ENCODE measurements at regions not wholly inside any gene's neighbourhood (a gene's known extent, or its start where the extent isn't known, plus 50 kb on each side); places are given as distances from the start of the nearest gene placed in this dataset.
"Not testable (repeated sequence)": the region's sequence is repeated elsewhere in the genome, so short reads cannot be mapped to it uniquely, and the experiment has no call there.

GRCh38 chr11:7186676-7187075 lies 65.0 kb upstream of the SYT9 start:
- Mint-ChIP-seq H3K27ac (ENCODE audit: unreplicated experiment) (no peak overlapping the region), H3K27me3 (ENCODE audit: unreplicated experiment) (no peaks in the 10 kb centered on the region), H3K4me1 (ENCODE audit: unreplicated experiment) (peaks cover 3% of the 10 kb centered on the region), H3K36me3 (ENCODE audit: unreplicated experiment) (no peaks in the 10 kb centered on the region), H3K9me3 (ENCODE audit: unreplicated experiment) (peaks cover 6% of the 10 kb centered on the region), H3K4me3 (ENCODE audit: unreplicated experiment) (no peak overlapping the region)
- TF ChIP-seq CTCF (IDR thresholded peaks at IDR 0.05), result no peak
- no peak for DNase-seq (ENCODE audit: extremely low spot score, unreplicated experiment)

DNA sequence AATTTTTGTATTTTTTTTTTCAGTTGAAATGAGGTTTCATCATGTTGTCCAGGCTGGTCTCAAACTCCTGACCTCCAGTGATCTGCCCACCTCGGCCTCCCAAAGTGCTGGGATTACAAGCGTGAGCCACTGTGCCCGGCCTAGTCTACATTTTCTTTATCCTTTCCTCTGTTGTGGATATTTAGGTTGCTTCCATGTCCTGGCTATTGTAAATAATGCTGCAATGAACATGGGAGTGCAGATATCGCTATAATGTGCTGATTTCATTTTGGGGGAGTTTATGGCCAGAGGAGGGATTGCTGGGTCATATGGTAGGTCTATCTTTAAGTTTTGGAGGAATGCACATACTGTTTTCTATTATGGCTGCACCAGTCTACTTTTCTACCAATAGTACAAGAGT lies 58.9 kb upstream of the SYT9 start:
- DNase-seq (ENCODE audit: extremely low spot score, unreplicated experiment); H3K4me3 Mint-ChIP-seq (ENCODE audit: unreplicated experiment); H3K36me3 Mint-ChIP-seq (ENCODE audit: unreplicated experiment); H3K9me3 Mint-ChIP-seq (ENCODE audit: unreplicated experiment); H3K4me1 Mint-ChIP-seq (ENCODE audit: unreplicated experiment); H3K27me3 Mint-ChIP-seq (ENCODE audit: unreplicated experiment); H3K27ac Mint-ChIP-seq (ENCODE audit: unreplicated experiment): not testable (repeated sequence)

DNA sequence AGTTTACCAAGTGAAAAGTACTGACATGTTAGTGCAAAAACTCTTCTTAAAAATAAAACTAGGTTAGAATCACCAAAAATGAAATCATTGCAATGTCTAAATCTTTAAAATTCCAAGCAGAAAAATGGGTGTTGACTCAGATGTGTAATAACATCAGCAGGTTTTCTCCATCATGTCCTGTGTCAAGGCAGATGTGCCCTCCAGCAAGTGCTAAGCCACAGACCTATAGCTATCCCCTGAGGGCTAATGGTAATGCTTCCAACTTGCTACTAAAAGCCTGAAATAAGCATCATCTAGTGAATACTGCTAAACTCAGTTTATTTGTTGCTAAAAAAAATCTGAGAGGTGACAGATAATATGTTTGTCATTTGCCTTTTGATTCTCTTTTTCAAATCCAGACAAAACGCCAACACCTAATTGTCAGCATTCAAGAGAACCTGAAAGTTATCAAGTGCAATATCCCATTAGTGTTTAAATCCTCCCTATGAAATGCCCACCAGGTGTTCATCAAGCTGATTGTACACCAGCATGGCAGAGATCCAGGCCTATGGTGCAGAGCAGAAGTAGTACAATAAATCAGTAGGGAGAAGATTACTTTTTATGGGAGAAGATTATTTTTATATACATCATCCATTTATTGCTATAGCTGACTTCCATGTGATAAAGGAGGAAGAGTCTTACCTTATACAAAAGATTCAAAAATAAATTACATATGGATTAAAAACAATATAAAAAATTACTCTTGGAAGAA lies 55.1 kb upstream of the SYT9 start:
- TF ChIP-seq CTCF (IDR thresholded peaks at IDR 0.05), result no peak
- Mint-ChIP-seq H3K4me1 (ENCODE audit: unreplicated experiment) (no peaks in the 10 kb centered on the region), H3K4me3 (ENCODE audit: unreplicated experiment) (no peak overlapping the region), H3K36me3 (ENCODE audit: unreplicated experiment) (no peaks in the 10 kb centered on the region), H3K27ac (ENCODE audit: unreplicated experiment) (no peak overlapping the region), H3K27me3 (ENCODE audit: unreplicated experiment) (no peaks in the 10 kb centered on the region), H3K9me3 (ENCODE audit: unreplicated experiment) (no peaks in the 10 kb centered on the region)
- no peak for DNase-seq (ENCODE audit: extremely low spot score, unreplicated experiment)

DNA sequence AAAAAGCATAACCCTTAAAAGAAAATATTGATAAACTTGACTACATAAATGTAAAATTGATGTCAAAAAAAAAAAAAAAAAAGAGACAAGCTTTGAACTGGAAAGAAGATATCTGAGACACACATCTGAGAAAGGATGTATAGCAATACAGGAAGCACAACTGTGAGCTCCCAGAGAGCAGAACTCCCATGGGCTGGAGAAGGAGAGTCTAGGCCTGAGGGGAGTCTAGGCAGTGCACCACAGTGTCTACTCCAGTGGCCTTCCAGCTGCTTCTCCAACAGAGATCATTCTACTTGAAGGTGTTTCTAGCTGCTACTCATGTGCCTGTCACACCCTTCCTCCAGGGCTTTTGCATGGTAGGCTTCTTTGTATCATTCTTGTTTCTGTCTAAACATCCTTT lies 54.2 kb upstream of the SYT9 start:
- H3K4me1 Mint-ChIP-seq (ENCODE audit: unreplicated experiment), result no peaks in the 10 kb centered on the region
- DNase-seq (ENCODE audit: extremely low spot score, unreplicated experiment), result no peak
- H3K36me3 Mint-ChIP-seq (ENCODE audit: unreplicated experiment), result no peaks in the 10 kb centered on the region
- no peaks in the 10 kb centered on the region for H3K27me3 Mint-ChIP-seq (ENCODE audit: unreplicated experiment)
- no peak overlapping the region for H3K4me3 Mint-ChIP-seq (ENCODE audit: unreplicated experiment)
- no peak for TF ChIP-seq CTCF (IDR thresholded peaks at IDR 0.05)
- no peaks in the 10 kb centered on the region for H3K9me3 Mint-ChIP-seq (ENCODE audit: unreplicated experiment)
- H3K27ac Mint-ChIP-seq (ENCODE audit: unreplicated experiment), result no peak overlapping the region

Data from osteocyte (in vitro differentiated cells).